GM12892 (cell line): ENCODE measurements at regions not wholly inside any gene's neighbourhood (a gene's known extent, or its start where the extent isn't known, plus 50 kb on each side); places are given as distances from the start of the nearest gene placed in this dataset.

Experiments used
- DNase-seq: peaks from one replicate; pipeline ENCODE4 v3.0.0; 2011; ENCODE audit not compliant: insufficient read length
- FAIRE-seq: peaks from 2 replicates; lab custom pipeline; 2011; peaks lifted over from hg19 to GRCh38; lab: Jason Lieb, UNC
- POLR2A ChIP-seq: IDR thresholded peaks from 2 replicates; pipeline ENCODE4 v1.6.1; 2011; ENCODE audit warnings: low read depth, low read length, control low read depth
- POLR2AphosphoS5 ChIP-seq: IDR thresholded peaks from 2 replicates; pipeline ENCODE4 v1.6.1; 2011; ENCODE audit warnings: low read depth, low read length, control low read depth
- TAF1 ChIP-seq: IDR thresholded peaks from 2 replicates; pipeline ENCODE4 v1.6.1; 2011; ENCODE audit warnings: low read depth, mild to moderate bottlenecking, control low read depth, low read length, borderline replicate concordance

GRCh38 chr20:60815656-60816055, 436.4 kb upstream of the CDH4 start:
- TF ChIP-seq POLR2AphosphoS5 (no peak), TAF1 (no peak), POLR2A (no peak)
- DNase-seq = no peak
- FAIRE-seq = no peak

- TF ChIP-seq POLR2A = no peak
- no peak for TF ChIP-seq POLR2AphosphoS5
- TF ChIP-seq TAF1 = no peak
- FAIRE-seq (no peak), DNase-seq (no peak)
Observed at GRCh38 chr20:60816901-60817300, 435.2 kb upstream of the CDH4 start.

- no peak for DNase-seq
- TF ChIP-seq POLR2A (no peak), POLR2AphosphoS5 (no peak), TAF1 (no peak)
- no peak for FAIRE-seq
Observed at GRCh38 chr20:60817891-60818290, 434.2 kb upstream of the CDH4 start.

GRCh38 chr20:60819511-60819910, 432.6 kb upstream of the CDH4 start:
- FAIRE-seq = no peak
- DNase-seq = no peak
- no peak for TF ChIP-seq POLR2AphosphoS5
- no peak for TF ChIP-seq POLR2A
- TF ChIP-seq TAF1 = no peak

GRCh38 chr20:60820149-60820548, 431.9 kb upstream of the CDH4 start:
- no peak for FAIRE-seq
- TF ChIP-seq TAF1 (no peak), POLR2A (no peak), POLR2AphosphoS5 (no peak)
- no peak for DNase-seq

GRCh38 chr20:60820918-60821317, 431.1 kb upstream of the CDH4 start:
- FAIRE-seq (no peak), DNase-seq (no peak)
- TF ChIP-seq POLR2A = no peak
- no peak for TF ChIP-seq POLR2AphosphoS5
- no peak for TF ChIP-seq TAF1

GRCh38 chr20:60822699-60823607, 429.1 kb upstream of the CDH4 start:
- TF ChIP-seq POLR2AphosphoS5 (no peak), TAF1 (no peak), POLR2A (no peak)
- no peak for DNase-seq
- no peak for FAIRE-seq

- FAIRE-seq = no peak
- no peak for DNase-seq
- TF ChIP-seq POLR2AphosphoS5 = no peak
- TF ChIP-seq TAF1 = no peak
- no peak for TF ChIP-seq POLR2A
Observed at GRCh38 chr20:60835876-60836275, 416.2 kb upstream of the CDH4 start.

GRCh38 chr20:60837173-60837770, 414.8 kb upstream of the CDH4 start:
- no peak for FAIRE-seq
- TF ChIP-seq POLR2AphosphoS5 = no peak
- TF ChIP-seq POLR2A = no peak
- no peak for TF ChIP-seq TAF1
- no peak for DNase-seq

- DNase-seq (no peak), FAIRE-seq (no peak)
- TF ChIP-seq POLR2AphosphoS5 = no peak
- TF ChIP-seq TAF1 = no peak
- TF ChIP-seq POLR2A = no peak
Observed at GRCh38 chr20:60838297-60838696, 413.8 kb upstream of the CDH4 start.

GRCh38 chr20:60840971-60841370, 411.1 kb upstream of the CDH4 start:
- DNase-seq (no peak), FAIRE-seq (no peak)
- no peak for TF ChIP-seq POLR2AphosphoS5
- TF ChIP-seq TAF1 = no peak
- TF ChIP-seq POLR2A = no peak
